KG1 (cell line): ENCODE measurements at regions not wholly inside any gene's neighbourhood (a gene's known extent, or its start where the extent isn't known, plus 50 kb on each side); places are given as distances from the start of the nearest gene placed in this dataset.

Source experiments
- DNase-seq: peaks from one replicate; lab custom pipeline; 2025; lab: John Stamatoyannopoulos, UW

DNA sequence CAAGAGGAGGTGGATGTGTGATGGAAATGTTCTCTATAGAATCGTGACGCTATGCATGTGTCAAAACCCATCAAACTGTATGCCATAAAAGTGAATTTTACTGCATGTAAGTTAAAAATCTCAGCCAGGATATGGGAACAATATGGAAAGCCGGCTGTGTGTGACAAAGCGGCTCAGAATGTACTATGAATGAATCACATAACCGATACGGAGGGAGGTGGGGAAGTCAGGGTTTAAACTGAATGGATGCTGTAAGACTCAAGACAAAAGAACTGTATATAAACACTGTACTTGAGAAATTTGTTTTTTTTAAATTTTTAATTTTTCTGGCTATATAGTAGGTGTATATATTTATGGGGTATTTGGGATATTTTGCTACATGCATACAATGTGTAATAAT lies 111.6 kb upstream of the PDE4B start:
- no peak for DNase-seq

DNA sequence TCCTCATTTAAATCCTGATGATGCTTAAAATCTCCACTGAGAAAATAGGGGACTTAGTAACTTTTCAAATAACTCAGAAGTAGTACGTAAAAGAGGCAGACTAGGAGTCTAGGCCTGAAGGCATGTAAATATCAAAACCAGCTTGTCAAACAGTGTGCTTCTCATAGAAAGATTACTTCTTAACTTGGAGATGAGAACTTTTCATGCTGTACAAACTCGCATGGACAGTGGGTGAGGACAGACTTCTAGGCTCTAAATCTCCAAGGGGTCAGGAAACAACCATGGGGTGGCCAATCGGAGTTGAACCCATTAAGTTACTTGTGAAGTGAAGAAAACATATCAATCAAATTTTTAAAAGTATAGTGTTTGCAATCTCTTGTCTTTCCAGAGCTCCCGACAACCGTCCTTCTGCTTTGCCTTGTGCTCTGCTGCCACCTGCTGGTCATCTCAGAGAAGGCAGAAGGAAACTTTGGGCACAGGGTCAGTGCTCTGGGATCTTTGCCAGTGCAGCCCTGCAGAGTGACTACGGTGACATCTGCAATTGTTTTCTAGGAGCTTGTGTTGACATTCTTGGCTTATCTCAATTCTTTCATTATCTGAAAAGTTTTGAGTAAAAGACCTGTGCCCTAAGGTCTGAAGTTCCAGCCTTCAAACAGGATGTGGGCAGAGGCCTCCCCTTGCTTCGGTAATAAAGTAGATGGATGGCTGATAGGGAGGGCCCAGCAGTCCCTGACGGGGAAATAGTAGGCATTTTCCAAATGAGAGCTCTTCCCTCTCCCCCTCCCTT lies 105.1 kb upstream of the PDE4B start:
- peak; percentile 47 for DNase-seq

DNA sequence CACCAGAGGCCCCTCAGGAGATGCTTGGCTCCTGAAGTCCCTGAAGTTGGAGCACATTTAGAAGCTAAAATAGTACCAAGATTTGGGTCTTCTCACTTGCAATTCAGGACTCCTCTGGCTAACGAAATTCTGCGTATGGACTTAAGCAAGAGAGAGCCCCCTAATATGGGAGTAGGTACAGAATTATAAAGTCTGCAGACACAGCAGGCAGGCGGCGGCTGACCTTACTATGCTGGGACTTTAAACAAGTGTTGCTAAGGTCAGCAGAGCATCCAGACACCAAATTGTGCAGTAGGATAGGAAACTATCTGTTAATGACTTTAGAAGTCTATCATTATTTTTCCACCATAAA lies 104.5 kb upstream of the PDE4B start:
- no peak for DNase-seq

DNA sequence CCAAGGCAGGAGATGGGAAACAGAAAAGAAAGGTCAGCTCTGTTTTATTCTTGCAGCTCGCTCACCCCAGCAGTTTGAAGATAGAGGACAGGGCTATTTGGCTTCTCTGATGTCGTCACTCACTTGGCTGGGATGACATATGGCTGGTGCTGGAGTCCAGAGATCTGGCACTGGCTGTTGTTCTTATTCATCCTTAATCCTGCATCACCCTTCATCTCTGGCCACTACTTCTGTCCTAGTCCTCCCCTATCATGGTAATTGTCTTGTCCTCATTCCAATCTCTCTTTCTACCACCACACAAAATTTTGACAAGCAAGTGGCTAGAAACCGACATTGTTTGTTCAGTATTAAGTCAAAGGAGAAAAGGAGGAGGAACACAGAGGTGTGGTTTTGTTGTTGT lies 103.8 kb upstream of the PDE4B start:
- DNase-seq, result no peak

DNA sequence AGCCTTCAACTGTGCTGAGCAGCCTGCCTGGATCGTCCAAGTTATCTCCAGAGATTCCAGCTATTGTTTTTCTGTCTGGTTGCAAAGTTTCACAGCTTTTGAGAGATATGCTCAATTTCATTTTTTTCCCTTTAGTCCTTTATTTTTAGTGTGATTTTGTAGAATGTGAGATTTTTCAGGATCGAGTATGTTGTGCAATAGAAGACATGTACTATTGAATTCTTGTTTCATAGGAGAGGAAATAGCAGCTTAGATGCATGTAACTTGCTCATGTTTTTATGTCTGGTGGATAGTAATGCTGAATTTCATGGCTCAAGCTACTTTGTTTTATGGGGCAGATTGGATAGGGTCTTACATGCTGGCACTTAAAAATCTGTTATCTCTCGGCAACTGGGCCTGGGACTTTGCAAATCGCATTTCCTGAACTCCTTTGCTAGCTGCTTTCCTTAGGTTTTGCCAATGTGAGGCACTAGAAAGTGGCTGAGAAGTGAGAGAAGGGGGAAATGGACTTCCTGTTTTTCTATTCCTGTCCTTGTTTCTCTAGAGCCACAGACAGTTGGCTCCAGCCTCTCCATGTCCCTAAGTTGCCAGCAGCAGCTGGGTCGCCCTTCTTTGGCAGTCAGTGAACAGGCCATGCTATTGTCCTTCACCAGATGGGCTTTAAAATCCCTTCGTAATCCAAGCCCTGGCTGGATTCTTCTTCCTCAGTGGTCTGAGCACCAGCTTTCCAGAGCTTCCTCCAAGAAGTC lies 101.4 kb upstream of the PDE4B start:
- no peak for DNase-seq

DNA sequence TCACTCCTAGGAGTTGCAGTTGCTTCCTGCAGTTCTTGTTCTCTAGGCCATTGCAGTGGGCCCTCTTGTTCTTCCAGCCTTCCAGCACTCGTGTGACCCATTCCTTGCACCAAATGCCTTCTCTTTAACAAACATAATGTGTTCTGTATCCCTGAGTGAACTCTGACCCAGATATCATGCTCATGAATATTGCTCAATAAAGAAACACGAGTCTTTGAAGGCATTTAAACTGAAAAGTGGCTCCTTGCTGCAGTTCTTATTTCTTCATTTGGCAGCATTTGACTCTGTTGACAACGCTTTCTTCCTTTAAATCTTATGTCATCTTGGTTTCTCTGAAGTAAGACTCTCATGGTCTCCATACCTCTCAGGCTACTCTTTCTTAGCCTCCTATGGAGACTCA lies 100.7 kb upstream of the PDE4B start:
- DNase-seq, result no peak

DNA sequence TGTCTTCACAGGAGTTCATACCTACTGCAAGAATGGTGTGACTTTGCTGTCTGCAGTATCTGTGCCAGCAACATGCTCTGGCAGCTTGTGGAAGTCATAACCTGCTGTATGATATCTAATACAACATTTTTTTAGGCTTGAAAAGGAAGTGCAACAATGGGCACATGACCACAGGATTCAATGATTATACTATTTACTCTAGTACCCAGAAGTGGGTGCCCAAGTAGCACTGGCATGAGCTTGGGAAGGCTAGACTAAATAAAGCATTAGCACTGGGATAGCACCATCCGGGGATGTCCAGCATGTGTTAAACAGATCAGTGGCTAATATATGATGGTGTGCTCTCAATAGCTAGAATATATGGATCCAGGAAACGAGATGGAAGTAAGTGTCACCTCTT lies 98.6 kb upstream of the PDE4B start:
- no peak for DNase-seq

DNA sequence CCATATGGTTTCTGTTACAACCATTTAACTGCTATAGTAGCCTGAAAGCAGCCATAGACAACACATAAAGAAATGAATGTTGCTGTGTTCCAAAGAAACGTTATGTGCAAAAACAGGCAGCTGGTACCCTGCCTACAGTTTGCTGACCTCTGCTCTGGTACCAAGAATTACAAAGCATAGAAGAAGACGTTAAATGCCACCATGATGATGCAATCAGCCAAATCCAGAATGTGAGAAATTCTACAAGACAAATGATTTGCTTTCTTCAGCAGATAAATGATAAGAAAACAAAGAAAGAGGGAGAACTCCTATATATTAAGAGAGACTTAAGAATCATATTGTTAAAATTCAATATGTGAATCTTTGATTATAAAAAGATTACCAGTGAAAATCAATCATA lies 97.8 kb upstream of the PDE4B start:
- no peak for DNase-seq

DNA sequence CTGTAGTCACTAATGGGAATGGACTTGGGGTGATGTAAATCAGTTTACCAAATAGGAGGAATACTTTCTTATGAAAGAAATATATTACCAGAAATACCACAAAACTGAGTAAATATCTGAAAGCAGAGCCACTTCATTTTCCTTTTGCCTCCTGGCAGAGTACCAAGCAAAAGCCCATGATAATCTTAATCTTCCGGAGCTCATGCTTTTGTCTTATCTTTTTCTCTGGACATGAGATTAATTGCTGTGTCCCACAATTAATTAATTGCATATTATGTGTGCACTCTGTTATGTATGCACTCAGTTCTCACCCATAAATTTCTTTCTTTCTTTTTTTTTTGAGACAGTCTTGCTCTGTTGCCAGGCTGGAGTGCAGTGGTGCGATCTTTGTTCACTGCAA lies 94.1 kb upstream of the PDE4B start:
- no peak for DNase-seq

DNA sequence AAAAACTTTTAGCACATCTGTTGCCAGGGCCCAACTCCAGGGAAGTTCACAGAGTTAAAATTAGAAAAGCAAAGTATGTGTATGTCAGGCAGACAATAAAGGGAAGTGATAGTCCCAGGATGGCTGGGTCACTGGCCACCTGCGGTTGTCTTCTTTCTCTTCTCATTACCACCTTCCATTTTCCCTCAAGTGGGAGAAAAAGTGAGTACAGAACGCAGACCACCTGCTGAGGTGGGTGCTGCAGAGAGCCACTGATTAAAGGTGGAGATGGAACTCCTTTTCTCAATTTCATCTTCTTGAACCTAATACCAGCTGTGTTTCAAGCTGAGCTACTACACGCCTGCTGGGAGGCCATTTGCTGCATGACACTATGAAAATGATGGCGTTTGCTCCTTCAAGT lies 88.8 kb upstream of the PDE4B start:
- no peak for DNase-seq

DNA sequence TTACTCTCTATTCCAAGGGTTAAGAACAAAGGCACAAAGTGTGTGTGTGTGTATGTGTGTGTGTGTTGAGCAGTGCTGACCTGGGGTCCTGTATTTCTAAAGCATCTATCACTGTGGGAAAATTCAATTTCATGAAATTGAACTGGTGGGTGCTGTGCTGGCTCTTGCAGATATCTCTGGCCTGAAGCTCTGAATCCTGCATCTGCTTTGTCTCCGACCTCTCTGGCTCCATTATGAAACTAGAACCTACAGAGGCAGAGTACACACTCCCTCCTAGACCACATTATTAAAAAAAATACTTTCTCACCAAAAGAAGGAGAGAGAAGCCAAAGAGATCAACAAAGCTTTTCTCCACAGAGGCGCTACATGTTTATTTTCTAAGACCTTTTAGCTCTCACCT lies 88.4 kb upstream of the PDE4B start:
- DNase-seq, result no peak

DNA sequence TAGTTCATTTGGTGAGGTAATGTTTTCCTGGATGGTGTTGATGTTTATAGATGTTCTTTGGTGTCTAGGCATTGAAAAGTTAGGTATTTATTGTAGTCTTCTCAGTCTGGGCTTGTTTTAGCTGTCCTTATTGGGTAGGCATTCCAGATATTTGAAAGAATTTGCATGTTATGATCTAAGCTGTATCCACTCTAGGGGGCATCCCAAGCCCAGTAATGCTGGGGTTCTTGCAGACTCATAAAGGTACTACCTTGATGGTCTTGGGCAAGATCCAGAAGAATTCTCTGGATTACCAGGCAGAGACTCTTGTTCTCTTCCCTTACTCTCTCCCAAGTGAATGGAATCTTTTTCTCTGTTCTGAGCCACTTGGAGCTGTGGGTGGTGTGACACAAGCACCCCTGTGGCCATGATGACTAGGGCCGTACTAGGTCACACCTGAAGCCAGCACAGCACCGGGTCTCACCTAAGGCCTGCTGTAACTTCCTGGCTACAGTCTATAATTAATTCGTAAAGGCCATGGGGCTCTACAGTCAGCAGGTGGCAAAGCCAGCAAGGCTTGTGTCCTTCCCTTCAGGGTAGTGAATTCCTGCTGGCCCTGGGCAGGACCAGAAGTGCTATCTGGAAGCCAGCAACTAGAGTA lies 74.8 kb upstream of the PDE4B start:
- DNase-seq, result no peak

DNA sequence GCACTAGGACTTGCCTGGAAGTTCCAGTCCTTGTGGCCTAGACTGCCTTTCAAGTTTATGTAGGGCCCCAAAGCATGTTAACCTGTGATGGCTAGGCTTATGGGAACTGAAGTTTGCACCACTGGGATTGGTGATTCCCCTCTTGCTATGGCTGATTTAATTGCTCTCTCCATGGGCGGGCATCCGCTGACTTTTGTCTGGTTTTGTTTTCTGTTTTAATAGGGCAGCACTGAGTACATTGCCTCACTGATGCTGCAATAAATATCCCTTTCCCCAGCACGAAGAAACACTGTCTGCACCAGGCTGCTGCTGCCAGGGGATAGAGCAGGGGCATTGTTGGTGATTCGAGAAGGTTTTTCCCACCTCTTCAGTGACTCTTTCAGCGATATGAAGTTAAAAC lies 73.3 kb upstream of the PDE4B start:
- DNase-seq, result no peak

DNA sequence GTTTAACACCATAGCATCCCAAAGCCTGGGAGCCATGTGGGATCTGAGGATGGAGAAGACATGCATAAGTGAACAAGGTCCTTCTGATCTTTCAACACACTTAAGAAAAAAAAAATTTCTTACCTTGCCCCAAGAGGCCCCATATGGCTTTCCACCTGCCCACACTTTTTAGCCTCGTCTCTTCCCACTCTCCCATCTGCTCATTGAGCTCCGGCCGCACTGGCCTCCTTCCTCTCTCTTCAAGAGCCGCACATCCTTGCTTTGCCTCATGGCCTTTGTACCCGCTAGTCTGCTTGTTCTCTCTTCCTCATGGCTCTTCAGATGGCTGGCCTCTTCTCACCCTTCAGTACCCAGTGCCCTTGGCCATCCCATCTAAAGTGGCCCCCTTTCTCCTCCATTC lies 70.2 kb upstream of the PDE4B start:
- DNase-seq, result no peak

DNA sequence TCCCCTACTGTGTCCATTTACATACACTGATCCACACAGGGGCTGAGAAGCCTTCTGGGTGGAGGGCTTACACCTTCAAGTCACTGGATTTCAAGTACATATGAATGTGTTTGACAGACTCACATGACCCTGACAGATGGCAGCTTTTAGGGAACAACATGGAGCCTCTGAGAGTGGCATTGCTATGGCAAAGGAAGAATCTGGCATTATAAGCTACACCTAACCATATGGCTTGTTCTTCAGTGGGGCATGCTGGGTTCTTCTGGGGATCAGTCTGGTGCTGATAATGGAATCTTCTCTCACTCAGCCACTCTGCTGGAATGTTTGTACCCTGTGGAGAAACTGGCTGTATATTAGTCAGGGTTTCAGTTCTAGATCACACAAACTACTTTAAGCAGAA lies 68.5 kb upstream of the PDE4B start:
- no peak for DNase-seq

DNA sequence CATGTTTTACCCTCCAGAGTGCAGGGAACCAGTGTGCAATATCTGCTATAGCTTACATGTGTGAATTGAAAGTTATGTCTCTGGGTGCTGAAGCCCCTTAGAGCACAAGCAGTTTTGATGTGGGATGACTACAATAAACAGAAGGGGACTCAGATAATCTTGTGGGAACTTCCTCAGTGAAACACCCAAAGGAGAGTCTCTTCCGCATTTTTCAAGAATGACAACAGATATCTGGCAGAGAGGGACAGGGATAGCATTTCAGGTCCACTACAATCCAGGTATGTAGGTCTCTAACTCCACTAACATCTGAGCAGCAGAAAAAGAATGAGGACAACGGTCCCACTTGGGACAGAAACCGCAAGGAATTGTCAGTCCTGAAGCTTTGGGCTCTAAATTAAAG lies 67.6 kb upstream of the PDE4B start:
- no peak for DNase-seq

DNA sequence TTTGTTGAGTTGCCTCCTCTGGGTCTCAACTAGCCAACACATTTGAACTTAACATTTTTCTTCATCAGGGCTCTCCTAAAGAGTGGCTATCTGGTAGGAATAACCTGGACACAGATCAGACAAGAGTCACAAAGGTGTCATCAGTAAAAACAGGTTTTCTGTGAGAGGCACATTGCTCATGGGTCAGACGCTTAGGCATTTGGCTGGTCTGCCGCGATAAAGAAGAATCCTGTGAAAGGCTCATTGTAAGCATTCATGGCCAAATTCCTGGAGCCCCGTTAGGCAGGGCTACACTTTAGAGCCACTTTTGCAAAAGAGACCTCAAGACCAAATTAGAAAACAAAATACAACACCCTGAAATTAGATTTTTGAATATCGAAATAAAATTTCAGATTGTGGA lies 64.2 kb upstream of the PDE4B start:
- DNase-seq, result no peak

DNA sequence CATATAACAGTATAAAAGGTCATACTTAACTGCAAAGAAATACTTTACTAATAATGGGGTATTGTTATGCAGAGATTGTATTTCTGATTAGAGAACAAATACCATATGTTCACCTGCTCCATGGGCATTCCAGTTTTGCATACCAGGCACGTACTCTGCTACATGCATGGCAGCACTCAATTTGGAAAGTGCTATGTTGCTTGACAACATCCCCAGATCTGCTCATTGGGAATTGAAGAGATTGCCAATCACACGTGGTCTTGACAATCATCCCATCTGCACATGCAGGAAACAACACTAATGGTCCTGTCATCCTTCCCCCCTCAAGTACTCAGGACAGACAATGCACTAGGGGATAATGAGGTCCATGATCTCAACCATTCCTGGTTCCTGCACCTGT lies 63.4 kb upstream of the PDE4B start:
- DNase-seq, result no peak

DNA sequence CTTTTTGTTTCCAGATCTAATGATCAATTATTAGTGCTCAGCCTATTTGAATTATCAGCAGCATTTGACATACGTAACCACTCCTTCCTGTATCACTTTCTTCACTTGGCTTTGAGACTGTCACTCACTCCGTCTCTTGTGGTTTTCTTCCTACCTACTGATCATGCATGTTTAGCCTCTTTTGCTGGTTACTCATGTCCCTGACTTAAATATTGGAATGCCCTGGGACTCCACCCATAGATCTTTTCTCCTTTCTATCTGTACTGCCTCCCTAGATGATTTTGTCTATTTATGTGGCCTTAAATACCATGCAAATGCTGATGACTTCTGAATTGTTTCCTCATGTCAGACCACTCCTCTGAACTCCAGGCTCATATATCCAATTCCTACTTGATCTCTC lies 57.7 kb upstream of the PDE4B start:
- DNase-seq, result no peak

DNA sequence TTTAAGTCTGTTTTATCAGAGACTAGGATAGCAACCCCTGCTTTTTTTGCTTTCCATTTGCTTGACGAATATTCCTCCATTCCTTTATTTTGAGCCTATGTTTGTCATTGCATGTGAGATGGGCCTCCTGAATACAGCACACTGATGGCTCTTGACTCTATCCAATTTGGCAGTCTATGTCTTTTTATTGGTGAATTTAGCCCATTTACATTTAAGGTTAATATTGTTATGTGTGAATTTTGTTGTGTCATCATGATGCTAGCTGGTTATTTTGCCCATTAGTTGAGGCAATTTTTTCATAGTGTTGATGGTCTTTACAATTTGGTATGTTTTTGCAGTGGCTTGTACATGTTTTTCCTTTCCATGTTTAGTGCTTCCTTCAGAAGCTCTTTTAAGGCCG lies 50.7 kb upstream of the PDE4B start:
- DNase-seq, result no peak
